NCI-H2196 (cell line): ENCODE measurements at regions not wholly inside any gene's neighbourhood (a gene's known extent, or its start where the extent isn't known, plus 50 kb on each side); places are given as distances from the start of the nearest gene placed in this dataset.
"Not testable (repeated sequence)": the region's sequence is repeated elsewhere in the genome, so short reads cannot be mapped to it uniquely, and the experiment has no call there.

Experiments
- DNase-seq: peaks from one replicate; lab custom pipeline; 2025; ENCODE audit not compliant: unreplicated experiment; lab: John Stamatoyannopoulos, UW

DNA sequence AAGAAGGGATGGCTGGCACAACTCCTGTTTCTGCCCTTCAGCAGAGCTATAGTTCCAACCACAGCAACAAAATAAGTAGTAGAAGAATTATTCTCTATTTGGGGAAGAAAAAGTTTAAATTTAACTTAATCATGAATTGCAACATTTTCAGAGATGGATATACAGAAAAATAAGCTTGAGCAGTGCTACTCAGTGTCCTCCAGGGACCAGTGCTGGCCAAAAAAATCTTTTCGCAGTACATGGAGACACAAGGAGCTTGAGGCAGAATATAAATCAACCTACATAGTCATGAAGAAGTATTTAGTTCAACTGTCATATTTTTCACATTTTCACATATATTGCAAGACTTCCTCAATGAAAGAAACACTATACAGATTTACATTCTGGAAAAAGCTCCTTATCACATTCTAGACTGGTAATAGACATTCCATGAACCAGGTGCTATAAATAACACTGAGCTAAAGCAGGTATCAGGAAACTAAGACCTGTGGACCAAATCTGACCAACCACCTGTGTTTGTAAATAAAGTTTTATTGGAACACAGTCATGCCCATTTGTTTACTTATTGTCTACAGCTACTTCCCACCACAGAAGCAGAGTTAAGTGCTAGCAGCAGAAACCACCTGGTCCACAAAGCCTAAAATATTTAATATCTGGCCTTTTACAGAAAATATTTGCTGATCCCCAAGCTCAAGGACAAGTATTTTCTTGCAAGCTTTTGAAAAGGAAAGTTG lies 101.9 kb downstream of the RGS21 start:
- DNase-seq = no peak

DNA sequence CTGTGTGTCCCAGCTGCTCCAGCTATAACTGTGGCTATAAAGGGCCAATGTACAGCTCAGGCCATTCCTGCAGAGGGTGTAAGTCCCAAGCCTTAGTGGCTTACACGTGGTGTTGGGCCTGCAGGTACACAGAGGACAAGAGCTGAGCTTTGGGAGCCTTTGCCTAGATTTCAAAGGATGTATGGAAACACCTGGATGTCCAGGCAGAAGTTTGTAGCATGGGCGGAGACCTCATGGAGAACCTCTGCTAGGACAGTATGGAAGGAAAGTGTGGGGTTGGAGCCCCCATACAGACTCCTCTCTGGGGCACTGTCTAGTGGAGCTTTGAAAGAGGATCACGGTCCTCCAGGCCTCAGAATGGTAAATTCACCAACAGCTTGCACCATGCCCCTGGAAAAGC lies 113.9 kb downstream of the RGS21 start:
- DNase-seq = no peak

- no peak for DNase-seq
These were observed 118.9 kb downstream of the RGS21 start for GRCh38 chr1:192435704-192436103.

DNA sequence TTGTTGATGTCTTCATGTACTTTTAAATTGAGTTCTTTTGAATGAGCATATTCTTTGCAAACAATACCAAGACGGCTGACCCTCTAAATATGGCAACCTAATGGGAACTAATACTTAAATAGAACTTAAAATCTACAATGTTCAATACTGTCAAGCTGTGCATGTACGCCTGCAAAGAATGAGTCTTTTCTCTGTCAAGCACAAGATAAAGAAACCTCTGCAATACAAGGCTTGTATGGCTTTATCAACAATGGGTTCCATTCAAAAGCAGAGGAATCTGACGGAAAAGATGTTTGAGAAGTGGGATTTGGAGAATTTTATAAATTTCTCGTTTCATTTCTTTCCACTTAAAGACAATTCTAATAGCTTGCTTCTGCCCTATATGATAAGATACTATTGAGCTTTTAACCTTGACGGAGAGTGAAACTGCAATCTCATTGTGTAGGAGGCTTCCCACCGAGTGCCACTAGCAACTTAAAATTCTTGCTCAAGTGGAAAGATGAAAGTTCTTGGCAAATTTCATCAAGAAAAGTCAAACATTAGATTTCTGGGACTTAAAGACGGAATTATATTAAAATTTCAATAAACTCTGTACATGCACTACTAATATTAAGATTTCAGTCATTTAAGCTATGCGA lies 119.8 kb downstream of the RGS21 start:
- no peak for DNase-seq

DNA sequence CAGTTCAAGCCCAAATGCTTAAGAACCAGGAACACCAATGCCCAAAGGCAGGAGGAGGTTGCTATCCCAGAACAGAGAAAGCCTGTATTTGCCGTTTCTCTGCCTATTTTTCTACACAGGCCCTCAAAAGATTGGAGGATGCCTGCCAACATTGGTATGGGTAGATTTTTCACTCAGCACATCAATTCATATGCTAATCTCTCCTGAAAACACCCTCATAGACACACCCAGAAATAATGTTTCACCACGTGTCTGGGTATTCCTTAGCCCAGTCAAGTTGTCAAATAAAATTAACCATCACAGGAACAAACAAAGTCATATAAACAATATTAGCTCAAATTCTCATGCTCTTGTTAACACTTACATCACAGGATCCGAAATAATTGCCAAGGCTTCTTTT lies 121.9 kb downstream of the RGS21 start:
- DNase-seq = no peak

DNA sequence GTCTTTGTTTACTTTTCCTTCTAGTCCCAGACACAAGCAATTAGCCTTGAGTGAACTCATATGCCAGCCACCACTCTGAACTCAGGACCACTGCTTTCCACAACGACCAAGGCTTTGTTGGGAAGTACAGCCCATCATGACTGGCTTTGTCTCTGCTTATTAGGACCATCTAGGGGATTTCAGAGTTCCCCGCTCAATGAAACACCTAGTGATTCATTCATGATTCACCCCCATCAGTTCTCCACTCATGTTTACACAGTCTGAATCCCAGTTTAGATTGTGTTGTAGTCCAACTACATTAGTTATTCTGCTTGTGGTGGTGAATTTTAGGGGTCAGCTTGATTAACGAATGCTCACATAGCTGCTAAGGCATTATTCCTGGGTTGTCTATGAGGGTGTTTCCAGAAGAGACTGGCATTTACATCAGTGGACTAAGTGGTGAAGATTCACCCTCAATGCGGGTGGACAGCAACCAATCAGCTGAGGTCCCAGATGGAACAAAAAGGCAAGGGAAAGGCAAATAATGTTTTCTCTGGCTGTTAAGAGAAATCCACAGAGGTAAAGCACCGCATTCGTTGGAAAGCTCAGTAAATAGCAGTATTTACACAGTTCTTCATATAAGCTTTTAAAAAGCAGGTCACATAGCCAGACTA lies 122.7 kb downstream of the RGS21 start:
- DNase-seq = no peak

- DNase-seq = no peak
These were observed 124.7 kb downstream of the RGS21 start for GRCh38 chr1:192441492-192441891.

DNA sequence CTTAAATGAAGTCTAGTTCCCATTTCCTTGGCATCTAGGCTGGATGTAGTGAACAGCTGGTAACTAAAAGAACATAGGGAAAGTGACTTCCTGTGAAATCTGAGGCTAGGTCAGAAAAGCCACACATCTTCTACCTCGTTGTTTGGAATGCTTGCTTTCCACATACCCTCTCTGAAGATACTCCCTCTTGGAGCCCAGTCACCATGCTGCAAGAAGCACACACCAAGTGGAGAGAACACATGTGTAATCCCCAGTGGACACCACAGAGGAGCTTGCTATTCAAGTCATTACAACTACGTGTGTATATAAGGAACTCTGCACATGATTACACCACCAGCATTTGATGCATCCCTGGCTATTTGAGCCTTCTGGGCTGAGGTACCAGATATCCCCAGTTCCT lies 125.9 kb downstream of the RGS21 start:
- DNase-seq = no peak

DNA sequence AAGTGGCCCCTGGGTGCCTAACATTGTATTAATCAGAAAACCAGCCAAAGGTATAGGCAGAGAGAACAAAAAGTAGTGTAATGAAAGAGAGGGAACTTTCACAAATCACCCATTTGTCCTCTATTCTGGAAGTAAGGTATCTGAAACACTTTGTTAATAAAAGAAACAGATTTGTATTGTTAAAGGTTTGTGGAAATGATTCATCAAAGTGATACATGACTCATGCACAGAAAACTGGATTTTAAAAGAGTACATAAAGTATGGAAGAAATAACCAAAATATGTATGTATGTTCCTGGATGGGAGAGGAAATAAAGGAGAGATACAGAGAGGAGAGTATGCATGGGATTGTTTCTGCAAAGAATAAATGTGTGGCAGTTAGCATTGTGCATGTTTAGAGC lies 126.8 kb downstream of the RGS21 start:
- no peak for DNase-seq

DNA sequence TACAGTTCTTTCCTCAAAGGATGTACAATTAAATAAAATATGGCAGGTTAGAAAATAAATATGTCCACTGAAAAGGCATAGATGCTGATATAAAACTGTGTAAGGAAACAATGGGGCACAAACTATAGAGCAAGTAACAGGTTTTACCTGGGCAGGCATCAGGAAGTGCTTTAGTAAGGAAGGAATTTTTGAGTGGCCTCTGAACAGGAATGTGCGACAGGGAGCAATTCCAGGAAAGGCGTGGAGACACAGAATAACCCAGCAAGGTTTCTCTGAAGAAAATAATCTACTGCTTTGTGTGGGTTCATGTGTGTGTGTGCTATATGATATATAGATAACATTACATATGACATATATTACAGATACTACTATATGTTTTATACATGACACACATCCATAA lies 128.4 kb downstream of the RGS21 start:
- no peak for DNase-seq

DNA sequence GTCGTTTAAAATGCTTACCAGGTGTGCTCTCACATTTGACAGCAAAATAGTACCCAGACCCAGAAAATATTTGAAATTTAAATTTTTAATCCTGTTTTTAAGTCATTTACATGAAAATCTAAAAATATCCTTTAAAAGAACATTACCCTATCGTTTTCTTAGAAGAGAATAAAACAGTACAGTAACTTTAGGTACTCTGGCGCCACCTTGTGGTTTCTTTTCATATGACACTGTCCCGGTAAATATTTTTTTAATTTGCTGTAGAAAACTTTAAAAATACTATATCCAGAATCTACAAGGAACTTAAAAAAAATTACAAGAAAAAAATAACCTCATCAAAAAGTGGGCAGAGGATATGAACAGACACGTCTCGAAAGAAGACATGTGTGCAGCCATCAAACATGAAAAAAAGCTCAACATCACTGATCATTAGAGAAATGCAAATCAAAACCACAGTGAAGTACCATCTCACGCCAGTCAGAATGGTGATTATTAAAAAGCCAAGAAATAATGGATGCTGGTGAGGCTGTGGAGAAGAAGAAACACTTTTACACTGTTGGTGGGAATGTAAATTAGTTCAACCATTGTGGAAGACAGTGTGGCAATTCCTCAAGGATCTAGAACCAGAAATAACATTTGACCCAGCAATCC lies 129.2 kb downstream of the RGS21 start:
- peak; percentile 27 for DNase-seq

DNA sequence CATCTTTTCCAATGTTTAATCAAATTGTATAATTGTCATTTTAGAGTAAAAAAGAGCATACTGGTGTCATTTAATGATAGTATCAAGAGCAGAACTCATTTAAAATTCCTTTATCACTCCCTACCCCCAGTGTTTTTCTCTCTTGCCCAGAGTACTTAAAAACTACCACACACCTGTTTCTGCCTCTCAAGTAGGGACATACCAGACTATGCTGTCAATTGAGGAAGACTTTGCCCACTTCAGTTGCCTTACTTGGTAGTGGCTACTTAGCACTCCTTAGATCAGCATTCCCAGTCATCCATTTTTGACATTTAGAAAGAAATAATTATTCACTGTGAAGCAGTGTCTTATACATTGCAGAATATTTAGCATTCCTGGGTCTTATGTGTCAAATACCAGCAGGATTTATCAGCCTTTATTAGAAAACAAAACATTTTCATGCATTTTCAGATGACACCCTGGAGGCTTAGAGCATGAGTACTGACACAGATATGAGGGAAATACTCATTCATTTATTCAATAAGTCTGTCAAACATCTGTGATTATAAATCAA lies 127.5 kb upstream of the RGS1 start:
- no peak for DNase-seq

DNA sequence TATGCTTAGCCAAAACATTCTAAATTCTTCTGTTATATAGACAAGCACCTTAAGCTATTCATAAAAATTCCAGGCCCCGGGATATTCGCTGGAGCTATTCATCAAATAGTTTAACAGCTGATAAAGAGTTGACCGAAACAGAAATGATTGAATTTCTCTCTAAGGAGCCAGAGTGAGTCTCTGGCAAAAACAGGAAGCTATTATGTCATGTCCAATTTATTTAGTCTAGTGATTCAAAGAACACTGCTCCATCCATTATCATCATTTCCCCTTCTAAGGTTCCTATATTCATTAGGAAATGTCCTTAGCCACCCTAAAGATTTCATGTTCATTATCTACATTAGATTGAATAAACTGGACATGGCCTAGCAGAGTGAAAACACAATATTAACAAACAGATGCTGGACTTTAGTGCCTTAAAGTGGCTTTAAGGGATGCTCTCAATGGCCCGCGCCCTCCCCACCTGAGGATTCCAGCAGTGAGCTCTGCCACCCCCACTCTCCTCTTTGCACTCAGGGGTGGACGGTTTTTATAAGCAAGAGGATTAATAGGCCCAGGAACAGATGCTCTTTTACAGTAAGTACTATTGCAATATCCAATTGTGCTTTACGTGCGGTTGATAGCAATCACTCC lies 122.1 kb upstream of the RGS1 start:
- no peak for DNase-seq

- no peak for DNase-seq
These were observed 116.1 kb upstream of the RGS1 start for GRCh38 chr1:192459467-192459866.

DNA sequence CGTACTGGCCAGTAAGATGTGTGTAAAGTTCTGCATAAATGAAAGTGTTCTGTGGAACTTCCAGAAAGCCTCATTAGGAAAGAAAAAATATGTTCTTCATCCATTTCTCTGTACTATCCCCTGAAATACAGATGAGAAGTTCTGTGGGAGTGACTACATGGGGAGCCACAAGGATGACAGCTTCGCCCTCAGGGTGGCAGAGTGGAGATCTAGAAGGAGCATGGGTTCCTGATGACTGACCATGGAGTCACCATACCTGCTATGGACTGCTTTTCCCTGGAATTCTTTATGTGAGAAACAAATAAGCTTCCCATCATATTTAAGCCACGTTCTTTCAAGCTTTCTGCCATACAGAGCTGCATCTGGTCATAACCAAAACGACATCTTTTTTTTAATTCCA lies 113.9 kb upstream of the RGS1 start:
- no peak for DNase-seq

DNA sequence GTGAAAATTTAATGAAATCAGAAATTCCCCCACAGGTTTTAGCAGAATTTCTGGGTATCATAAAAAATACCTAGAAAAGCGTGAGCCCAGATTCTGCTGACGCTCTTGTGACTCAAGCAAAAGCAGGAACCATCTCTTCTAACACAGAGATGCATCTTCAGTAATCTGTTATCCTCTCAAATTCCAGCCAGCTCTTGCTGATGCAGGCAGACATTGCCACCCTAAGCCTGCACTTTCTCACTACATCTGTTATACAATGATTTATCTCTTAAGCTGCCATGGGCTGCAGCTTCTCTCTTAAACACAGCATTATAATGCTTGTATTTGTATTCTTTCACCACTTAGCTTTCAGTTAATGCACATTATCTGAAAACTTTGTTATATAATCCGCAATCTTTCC lies 113.0 kb upstream of the RGS1 start:
- DNase-seq = no peak

DNA sequence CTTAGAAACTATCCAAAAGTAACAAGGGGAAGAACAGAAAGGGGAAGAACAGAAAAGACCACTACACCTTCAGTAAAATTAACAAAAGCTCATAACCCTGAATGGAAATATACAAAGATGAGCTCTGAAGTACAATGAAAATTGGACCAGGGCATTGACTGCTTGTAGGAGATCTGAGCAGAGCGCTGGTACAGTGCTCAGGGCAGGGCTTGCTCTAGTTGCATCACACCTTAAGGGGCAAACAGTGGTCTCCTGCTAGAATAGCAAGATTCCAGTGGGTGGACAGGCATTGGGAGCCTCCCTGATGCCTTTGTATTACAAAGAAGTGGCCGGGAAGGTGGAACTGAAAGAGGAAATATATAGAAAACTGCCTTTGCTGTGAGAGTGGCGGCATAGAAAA lies 111.9 kb upstream of the RGS1 start:
- no peak for DNase-seq

- DNase-seq = not testable (repeated sequence)
These were observed 110.4 kb upstream of the RGS1 start for GRCh38 chr1:192465221-192465620.

GRCh38 chr1:192474080-192474683 lies 101.4 kb upstream of the RGS1 start:
- DNase-seq = peak; percentile 33

GRCh38 chr1:192475329-192475728 lies 100.2 kb upstream of the RGS1 start:
- DNase-seq = no peak

DNA sequence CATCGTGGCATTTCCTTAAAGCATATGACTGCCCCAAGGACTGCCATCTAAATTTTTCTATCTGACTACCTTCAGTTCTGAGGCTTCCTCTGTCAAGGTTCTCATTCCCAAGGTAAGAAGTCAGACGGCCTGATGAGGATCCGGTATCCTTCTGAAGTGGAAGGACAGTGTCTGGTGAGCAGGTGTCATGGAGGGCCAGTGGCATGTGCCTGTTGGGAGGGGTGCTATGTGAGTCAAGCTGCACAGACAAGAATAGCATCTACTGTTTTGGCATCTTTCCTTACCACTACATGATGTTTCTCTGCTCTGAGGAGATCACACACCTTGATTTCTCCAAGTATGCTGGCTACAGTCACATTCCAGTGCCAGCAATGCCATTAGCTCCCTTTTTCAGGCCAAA lies 99.6 kb upstream of the RGS1 start:
- no peak for DNase-seq
